Right forelimb (tissue), 1 donor: ENCODE measurements at regions not wholly inside any gene's neighbourhood (a gene's known extent, or its start where the extent isn't known, plus 50 kb on each side); places are given as distances from the start of the nearest gene placed in this dataset.

ENCODE experiments used
- DNase-seq: peaks from one replicate; pipeline ENCODE4 v3.0.0-alpha.2; 2018

DNA sequence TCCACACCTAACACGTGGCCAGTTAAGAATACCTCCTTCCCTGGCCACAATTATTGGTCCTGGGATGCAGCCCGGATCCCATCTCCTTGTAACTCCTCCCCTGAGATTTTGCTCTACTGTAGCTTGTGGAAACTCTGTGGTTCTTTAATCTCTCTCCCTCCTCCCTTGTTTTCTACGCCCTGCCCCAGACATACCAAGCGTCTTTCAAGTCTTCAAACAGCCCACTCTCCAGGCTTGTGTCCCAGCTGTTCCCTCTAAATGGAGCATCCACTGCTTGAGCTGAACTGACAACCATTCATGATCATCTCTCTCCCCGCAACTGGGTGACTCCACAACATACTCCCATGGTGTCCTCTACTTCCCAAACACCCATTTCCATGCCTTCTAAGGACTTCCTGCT lies 111.6 kb downstream of the SIPA1L2 start:
- no peak for DNase-seq

- no peak for DNase-seq
These were observed 112.7 kb downstream of the SIPA1L2 start for GRCh38 chr1:232517204-232517603.

GRCh38 chr1:232515706-232516105 lies 114.2 kb downstream of the SIPA1L2 start:
- DNase-seq: no peak

- no peak for DNase-seq
These were observed 117.2 kb downstream of the SIPA1L2 start for GRCh38 chr1:232512712-232513111.

- DNase-seq: no peak
These were observed 118.8 kb downstream of the SIPA1L2 start for GRCh38 chr1:232511172-232511571.

- no peak for DNase-seq
These were observed 119.4 kb downstream of the SIPA1L2 start for GRCh38 chr1:232510367-232511110.

DNA sequence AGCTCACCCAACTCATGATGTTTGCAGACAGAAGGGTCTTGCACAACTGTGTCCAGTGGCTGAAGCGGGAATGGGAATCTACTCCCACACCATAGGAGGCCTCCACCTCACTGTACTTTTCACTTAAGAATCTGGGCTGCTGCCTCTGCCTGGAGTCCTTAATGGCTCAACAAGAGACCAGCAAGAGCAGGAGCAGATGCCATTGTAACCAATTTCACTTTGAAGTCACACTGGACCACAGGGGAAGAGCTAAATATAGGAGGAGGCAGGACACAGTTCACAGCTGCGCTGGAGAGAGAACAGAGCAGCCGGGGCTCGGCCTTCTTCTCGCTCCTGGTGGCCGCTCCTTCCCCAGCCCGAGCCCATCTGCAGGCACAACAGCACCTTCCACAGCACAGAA lies 120.4 kb downstream of the SIPA1L2 start:
- DNase-seq: peak; percentile 53

DNA sequence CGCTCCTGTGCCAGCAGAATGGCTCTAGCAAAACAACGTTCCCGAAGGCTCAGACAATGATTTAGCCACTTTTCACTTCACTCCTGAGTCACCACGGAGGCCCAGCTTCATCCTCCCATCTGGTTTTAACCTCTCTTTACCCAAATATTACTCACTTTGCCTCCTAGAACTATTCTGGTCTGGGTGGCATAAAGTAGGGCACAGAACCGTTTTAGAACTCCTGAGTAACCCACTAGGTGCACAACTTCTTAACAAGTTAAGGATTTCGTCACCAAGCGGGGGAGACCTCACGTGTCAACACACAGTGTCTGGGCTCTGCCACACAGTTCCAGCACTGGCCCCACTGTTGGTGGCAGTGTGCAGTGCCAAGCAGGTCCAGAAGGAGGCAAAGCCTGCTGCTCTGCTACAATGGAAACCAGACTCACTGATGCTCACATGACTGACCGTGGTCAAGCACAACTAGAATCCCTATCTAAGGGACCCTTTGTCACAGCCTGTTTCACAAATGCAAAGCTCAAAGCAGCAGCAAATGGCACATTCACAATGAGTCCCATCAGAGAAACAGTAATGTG lies 121.7 kb downstream of the SIPA1L2 start:
- no peak for DNase-seq

DNA sequence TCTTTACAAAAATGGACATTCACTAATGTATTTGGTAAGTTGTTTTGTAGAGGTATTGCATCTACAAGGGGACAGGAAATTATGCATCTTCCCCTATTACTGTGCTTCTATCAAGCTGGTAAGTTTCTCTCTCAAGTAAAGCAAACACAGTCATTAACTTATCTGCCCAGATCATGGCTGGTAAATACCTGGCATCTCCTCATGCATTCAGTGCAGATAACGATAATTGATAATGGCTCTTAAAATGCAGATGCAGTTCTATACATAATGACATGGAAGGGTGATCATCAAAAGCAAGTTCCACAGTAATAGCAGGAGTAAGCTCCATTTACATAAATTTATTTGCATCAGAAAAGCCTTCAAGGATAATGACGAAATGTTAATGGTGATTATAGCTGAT lies 122.4 kb downstream of the SIPA1L2 start:
- no peak for DNase-seq

- DNase-seq: no peak
These were observed 124.0 kb downstream of the SIPA1L2 start for GRCh38 chr1:232505884-232506283.

- no peak for DNase-seq
These were observed 125.3 kb downstream of the SIPA1L2 start for GRCh38 chr1:232504651-232505050.

DNA sequence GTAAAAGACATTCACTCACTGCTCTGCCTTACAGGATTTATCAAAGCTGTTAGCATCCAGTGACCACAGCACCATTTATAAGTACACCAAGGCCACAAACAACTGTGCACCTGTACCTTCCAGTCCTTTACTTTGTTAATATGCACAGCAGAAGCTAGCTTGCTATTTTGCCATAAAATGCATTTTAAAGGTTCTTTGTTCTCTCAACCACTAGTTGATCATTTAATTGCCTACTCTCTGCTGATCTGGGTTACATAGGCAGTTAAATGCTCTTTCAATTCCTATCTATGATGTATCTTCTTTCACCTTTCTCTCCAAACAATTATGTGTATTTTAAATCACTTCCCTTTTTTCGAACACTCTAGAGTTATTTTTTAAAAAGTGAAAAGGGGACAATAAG lies 126.4 kb downstream of the SIPA1L2 start:
- DNase-seq: no peak

DNA sequence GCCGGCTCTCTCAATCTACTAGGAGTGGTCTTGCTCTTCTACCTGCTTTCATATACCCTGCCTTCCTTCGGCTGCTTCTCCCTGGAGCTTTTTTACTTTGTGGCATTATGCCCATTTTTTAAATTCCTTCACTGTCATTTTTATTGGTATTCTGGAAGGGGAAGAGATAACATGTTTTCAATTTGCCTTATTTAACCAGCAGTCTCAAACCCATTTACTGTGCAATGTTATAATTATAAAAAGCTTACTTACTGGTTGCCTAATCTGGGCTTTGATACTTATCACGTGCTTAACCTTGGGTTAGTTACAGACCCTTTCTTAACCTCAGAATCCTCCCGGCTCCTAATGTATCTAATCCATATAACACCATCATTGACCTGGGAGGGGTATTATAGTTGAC lies 128.1 kb downstream of the SIPA1L2 start:
- DNase-seq: no peak

DNA sequence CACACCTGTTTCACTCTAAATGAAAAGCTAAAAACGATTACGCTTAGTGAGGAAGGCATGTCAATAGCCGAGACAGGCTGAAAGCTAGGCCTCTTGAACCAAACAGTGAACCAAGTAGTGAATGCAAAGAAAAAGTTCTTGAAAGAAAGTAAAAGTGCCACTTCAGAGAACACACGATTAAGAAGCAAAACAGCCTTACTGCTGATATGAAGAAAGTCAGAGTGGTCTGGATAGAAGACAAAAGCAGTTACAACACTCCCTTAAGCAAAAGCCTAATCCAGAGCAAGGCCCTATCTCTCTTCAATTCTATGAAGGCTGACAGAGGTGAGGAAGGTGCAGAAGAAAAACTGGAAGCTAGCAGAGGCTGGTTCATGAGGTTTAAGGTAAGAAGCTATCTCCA lies 130.7 kb downstream of the SIPA1L2 start:
- no peak for DNase-seq

DNA sequence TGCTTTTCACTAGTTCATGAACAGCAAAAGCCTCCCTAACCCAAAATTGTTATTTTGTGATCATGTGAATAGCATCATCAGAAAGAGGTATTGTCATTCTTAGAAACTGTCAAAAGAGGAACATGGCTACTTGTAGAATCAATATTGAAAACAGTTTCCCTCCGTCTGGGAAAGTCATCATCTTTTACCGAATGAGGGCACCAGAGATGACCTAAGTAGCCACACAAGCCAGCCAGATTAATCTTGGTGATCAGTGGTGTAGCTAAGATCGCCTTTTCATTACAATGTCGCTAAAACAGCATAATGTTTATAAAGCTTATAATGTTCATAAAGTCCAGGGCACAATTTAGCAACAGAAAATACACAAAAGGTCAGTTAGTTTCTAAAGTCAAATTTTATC lies 136.1 kb downstream of the SIPA1L2 start:
- DNase-seq: no peak

DNA sequence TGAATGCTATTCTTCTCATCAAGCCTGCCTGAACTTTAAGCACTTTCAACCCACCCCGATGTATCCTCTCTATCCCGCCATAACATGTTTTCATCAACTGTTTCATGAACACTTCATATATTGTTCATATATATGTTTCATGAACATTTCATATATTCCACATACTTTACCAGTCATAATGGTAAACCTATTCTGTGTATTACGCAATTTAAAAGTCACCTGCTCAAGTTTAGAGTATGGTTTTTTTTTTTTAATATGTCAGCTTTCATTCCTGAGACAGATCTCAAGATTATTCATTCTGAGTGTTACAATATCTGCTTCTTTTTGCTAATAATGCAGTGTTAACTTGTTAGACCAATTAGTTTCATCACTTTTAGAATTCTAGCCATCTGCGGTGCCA lies 140.7 kb downstream of the SIPA1L2 start:
- no peak for DNase-seq

DNA sequence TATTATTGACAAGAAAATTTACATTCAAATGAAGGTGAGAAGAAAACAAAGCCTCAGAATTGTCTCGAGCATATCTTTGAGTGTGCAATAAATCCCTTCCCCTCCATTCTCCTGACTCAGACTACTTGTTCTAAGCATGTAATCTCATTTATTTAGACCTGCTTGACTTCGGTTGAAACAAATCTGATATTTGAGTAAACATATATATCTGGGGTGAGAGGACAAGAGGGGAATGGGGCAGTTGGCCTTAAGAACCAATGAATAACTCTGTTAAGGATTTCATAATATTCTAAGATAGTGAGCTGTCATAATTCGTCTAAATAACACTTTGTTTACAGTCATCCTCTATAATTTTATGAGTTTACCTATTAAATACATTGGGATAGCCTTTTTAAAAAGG lies 142.7 kb downstream of the SIPA1L2 start:
- DNase-seq: no peak

- no peak for DNase-seq
These were observed 143.3 kb downstream of the SIPA1L2 start for GRCh38 chr1:232486454-232487207.

GRCh38 chr1:232486006-232486405 lies 143.9 kb downstream of the SIPA1L2 start:
- DNase-seq: no peak

DNA sequence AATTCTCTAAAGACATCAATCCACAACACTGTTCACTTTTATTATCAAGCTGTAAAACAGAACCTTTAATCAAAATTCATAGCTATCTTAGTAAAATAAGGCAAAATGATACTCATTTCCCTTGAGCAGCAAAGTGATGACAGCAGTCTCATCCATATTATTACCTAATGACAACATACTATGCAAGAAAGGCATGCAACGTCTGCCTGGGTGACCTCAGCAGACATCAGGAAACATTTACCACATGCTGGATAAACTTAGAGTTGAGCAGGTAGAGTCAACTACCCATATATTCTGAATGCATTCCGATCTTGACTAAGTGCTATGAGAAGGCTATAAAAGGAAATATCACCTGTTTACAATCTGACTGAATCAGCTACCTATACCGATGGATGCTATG lies 145.1 kb downstream of the SIPA1L2 start:
- no peak for DNase-seq

DNA sequence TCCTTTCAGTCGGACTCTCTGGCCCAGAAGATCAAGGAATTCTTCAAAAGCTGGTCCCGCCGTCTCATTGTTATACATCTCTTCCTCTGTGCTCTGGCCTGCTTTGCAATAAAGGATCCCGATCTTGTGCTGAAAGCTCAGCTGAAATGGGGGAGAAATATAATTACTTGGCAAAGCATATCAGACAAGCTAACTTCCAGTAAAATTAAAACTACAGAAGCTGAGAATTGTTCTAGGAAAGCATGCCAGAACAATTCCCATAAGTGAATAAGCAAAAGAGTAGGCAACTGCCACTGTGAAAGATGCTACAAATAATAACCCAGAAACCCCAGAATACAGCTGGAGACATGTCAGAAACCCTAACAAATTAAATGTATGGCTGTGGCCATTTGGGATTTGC lies 146.1 kb downstream of the SIPA1L2 start:
- no peak for DNase-seq

- no peak for DNase-seq
These were observed 148.8 kb downstream of the SIPA1L2 start for GRCh38 chr1:232481091-232481490.

- DNase-seq: no peak
These were observed 152.2 kb downstream of the SIPA1L2 start for GRCh38 chr1:232477728-232478127.

DNA sequence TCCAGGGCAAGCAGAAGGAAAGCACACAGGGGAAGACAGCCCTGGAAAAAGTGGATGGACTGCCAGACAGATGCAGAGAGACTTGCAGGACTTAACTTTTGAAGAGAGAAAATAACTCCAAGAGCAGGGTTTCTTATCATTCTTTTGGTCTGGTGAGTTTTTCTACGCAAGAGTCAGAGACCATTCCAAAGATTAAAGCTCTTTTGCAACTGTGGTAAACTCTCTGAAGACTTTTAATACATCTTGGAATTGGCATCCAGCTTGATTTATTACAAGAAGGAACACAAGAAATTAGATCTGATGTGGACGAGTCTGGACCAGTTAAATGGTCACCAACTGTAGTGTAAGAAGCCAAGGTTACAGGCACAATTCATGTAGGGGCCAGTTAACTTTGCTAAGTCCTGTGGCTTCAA lies 153.4 kb downstream of the SIPA1L2 start:
- no peak for DNase-seq
